CD14-positive monocyte (primary cell): ENCODE measurements at regions not wholly inside any gene's neighbourhood (a gene's known extent, or its start where the extent isn't known, plus 50 kb on each side); places are given as distances from the start of the nearest gene placed in this dataset.
A peak's percentile ranks its signal among the peaks of the same experiment; 100 is the strongest.

Experiments
- DNase-seq, 3 donors: peaks; one replicate each; pipeline ENCODE4 v3.0.0-alpha.2; 2011 to 2022
- H2AFZ ChIP-seq: 2 replicates; pipeline ENCODE4 v1.6.0; 2012; ENCODE audit warnings: mild to moderate bottlenecking, low read depth, low read length, inconsistent platforms; ENCODE audit not compliant: insufficient read depth, poor library complexity, severe bottlenecking
- H3K27ac ChIP-seq, 2 donors: 1 replicate in 1 of 2; 2 replicates in 1 of 2; pipeline ENCODE4 v1.5.1; 2012 to 2013; ENCODE audit warnings: low read length in 2 of 2, control low read depth in 1 of 2, inconsistent platforms in 1 of 2, low read depth in 1 of 2, mild to moderate bottlenecking in 1 of 2
- H3K27me3 ChIP-seq, 2 donors: one replicate each; pipeline versions ENCODE4 v1.6.0 to v1.6.1; 2011 to 2013; ENCODE audit warnings: low read length in 2 of 2; ENCODE audit not compliant: control insufficient read depth in 2 of 2, insufficient read depth in 2 of 2
- H3K36me3 ChIP-seq, 2 donors: replicated peaks in 1 of 2; 1 replicate in 1 of 2; 2 replicates in 1 of 2; pipeline versions ENCODE4 v1.5.1 to v1.6.1; 2012 to 2013; ENCODE audit warnings: low read length in 2 of 2, control low read depth in 1 of 2, inconsistent platforms in 1 of 2, mild to moderate bottlenecking in 1 of 2; ENCODE audit not compliant: insufficient read depth in 2 of 2, control insufficient read depth in 1 of 2
- H3K4me1 ChIP-seq, 2 donors: 1 replicate in 1 of 2; 2 replicates in 1 of 2; pipeline versions ENCODE4 v1.5.1 to v1.6.1; 2012 to 2013; ENCODE audit warnings: low read length in 2 of 2, control low read depth in 1 of 2, inconsistent platforms in 1 of 2, mild to moderate bottlenecking in 1 of 2, moderate library complexity in 1 of 2; ENCODE audit not compliant: insufficient read depth in 2 of 2, control insufficient read depth in 1 of 2
- H3K4me2 ChIP-seq: replicated peaks from 2 replicates; pipeline ENCODE3; 2012; ENCODE audit warnings: low read length, moderate library complexity, mild to moderate bottlenecking; ENCODE audit not compliant: poor library complexity, severe bottlenecking; ENCODE audit errors: extremely low read depth
- H3K4me3 ChIP-seq, 3 experiments: fragments of 200-600 bp in 1 of 3; sonication (generic) in 1 of 3; replicated peaks in 1 of 3; 1 replicate in 2 of 3; 2 replicates in 1 of 3; pipeline ENCODE4 v1.5.1; 2011 to 2013; ENCODE audit warnings: low read length in 3 of 3, mild to moderate bottlenecking in 3 of 3, control low read depth in 2 of 3, low read depth in 2 of 3, inconsistent platforms in 1 of 3, moderate library complexity in 1 of 3
- H3K79me2 ChIP-seq: 2 replicates; pipeline ENCODE4 v1.6.0; 2012; ENCODE audit warnings: mild to moderate bottlenecking, control low read depth, inconsistent platforms, low read length, moderate library complexity; ENCODE audit not compliant: insufficient read depth
- H3K9ac ChIP-seq: 2 replicates; pipeline ENCODE4 v1.6.0; 2017; ENCODE audit warnings: low read length, mild to moderate bottlenecking; ENCODE audit not compliant: insufficient read depth, poor library complexity, severe bottlenecking
- H3K9me3 ChIP-seq, 2 donors: replicated peaks in 1 of 2; 1 replicate in 1 of 2; 2 replicates in 1 of 2; pipeline versions ENCODE4 v1.5.1 to v1.6.1; 2012 to 2013; ENCODE audit warnings: low read length in 2 of 2, control low read depth in 1 of 2; ENCODE audit not compliant: control insufficient read depth in 1 of 2, insufficient read depth in 1 of 2
- H4K20me1 ChIP-seq: 2 replicates; pipeline ENCODE4 v1.6.0; 2012; ENCODE audit warnings: mild to moderate bottlenecking, low read length, control low read depth, moderate library complexity; ENCODE audit not compliant: insufficient read depth
- H3K27ac Mint-ChIP-seq, 7 donors: one replicate each; pipeline ENCODE4 v1.8.0; 2020; ENCODE audit warnings: mild to moderate bottlenecking in 7 of 7, mixed read lengths in 7 of 7, moderate library complexity in 6 of 7, inconsistent platforms in 2 of 7
- H3K27me3 Mint-ChIP-seq, 3 donors: one replicate each; pipeline ENCODE4 v1.8.0; 2021 to 2022; ENCODE audit warnings: low read depth in 3 of 3, mild to moderate bottlenecking in 3 of 3, mixed read lengths in 3 of 3, moderate library complexity in 3 of 3, inconsistent platforms in 1 of 3
- H3K36me3 Mint-ChIP-seq, 2 donors: one replicate each; pipeline ENCODE4 v1.8.0; 2020; ENCODE audit warnings: mixed read lengths in 2 of 2, inconsistent platforms in 1 of 2, mild to moderate bottlenecking in 1 of 2
- H3K4me1 Mint-ChIP-seq: one replicate; pipeline ENCODE4 v1.8.0; 2020; ENCODE audit warnings: mild to moderate bottlenecking, mixed read lengths
- H3K4me3 Mint-ChIP-seq, 2 donors: one replicate each; pipeline ENCODE4 v1.8.0; 2020; ENCODE audit warnings: mild to moderate bottlenecking in 2 of 2, mixed read lengths in 2 of 2, moderate library complexity in 1 of 2
- H3K9me3 Mint-ChIP-seq, 7 donors: one replicate each; pipeline ENCODE4 v1.8.0; 2020 to 2022; ENCODE audit warnings: mixed read lengths in 7 of 7, mild to moderate bottlenecking in 6 of 7, moderate library complexity in 6 of 7, inconsistent platforms in 2 of 7
- WGBS: methylation state at CpG from one replicate; pipeline ENCODE4 v1.1.5; 2013; ENCODE audit warnings: missing lambda C conversion rate; ENCODE audit not compliant: insufficient coverage; 5-methylcytosine and 5-hydroxymethylcytosine counted together
- intact Hi-C, 2 donors: fragments of 100-400 bp; cut with micrococcal nuclease; formaldehyde crosslinking; loops; one replicate each; pipeline versions ENCODE4 v1.15.0 to v1.15.1; 2023
- TF ChIP-seq, protein P1 (sequence below): fragments of 200-600 bp; IDR thresholded peaks from one replicate; pipeline ENCODE4 v1.8.0; 2022; ENCODE audit warnings: antibody characterized with exemption, mild to moderate bottlenecking

GRCh38 chr13:58085819-58086218 lies 454.3 kb downstream of the PCDH17 start:
- Histone ChIP-seq H3K4me3 (no peak overlapping the region), H2AFZ (no peak overlapping the region), H3K9ac (no peak overlapping the region), H3K36me3 (no peaks in the 10 kb centered on the region), H3K27me3 (peaks cover 6% of the 10 kb centered on the region in 2 donors), H3K4me2 (no peak overlapping the region), H3K4me1 (no peaks in the 10 kb centered on the region), H3K27ac (no peak overlapping the region), H3K79me2 (no peaks in the 10 kb centered on the region), H3K9me3 (no peaks in the 10 kb centered on the region), H4K20me1 (no peaks in the 10 kb centered on the region)
- no peaks in the 10 kb centered on the region for H3K4me1 Mint-ChIP-seq
- H3K27ac Mint-ChIP-seq = peak overlapping the region in 1 of 7 donors; percentile 18
- no CpG with 5 or more reads among the region's 3 CpGs for WGBS
- no peaks in the 10 kb centered on the region for H3K9me3 Mint-ChIP-seq
- intact Hi-C loops = no loop called here
- H3K4me3 Mint-ChIP-seq = peak overlapping the region in 1 of 2 donors; percentile 48
- no peaks in the 10 kb centered on the region for H3K36me3 Mint-ChIP-seq
- peaks cover 3 to 5% (median 5%) of the 10 kb centered on the region in 3 donors for H3K27me3 Mint-ChIP-seq
- TF ChIP-seq, protein P1, sequence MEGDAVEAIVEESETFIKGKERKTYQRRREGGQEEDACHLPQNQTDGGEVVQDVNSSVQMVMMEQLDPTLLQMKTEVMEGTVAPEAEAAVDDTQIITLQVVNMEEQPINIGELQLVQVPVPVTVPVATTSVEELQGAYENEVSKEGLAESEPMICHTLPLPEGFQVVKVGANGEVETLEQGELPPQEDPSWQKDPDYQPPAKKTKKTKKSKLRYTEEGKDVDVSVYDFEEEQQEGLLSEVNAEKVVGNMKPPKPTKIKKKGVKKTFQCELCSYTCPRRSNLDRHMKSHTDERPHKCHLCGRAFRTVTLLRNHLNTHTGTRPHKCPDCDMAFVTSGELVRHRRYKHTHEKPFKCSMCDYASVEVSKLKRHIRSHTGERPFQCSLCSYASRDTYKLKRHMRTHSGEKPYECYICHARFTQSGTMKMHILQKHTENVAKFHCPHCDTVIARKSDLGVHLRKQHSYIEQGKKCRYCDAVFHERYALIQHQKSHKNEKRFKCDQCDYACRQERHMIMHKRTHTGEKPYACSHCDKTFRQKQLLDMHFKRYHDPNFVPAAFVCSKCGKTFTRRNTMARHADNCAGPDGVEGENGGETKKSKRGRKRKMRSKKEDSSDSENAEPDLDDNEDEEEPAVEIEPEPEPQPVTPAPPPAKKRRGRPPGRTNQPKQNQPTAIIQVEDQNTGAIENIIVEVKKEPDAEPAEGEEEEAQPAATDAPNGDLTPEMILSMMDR = no peak
- DNase-seq = no peak

GRCh38 chr13:58087566-58087965 lies 456.0 kb downstream of the PCDH17 start:
- Mint-ChIP-seq H3K36me3 (no peaks in the 10 kb centered on the region), H3K4me3 (no peak overlapping the region), H3K27me3 (peaks cover 3 to 5% (median 5%) of the 10 kb centered on the region in 3 donors), H3K4me1 (no peaks in the 10 kb centered on the region), H3K27ac (no peak overlapping the region), H3K9me3 (no peaks in the 10 kb centered on the region)
- TF ChIP-seq, protein P1 = no peak
- intact Hi-C loops = no loop called here
- Histone ChIP-seq H3K9ac (no peak overlapping the region), H3K4me3 (no peak overlapping the region), H3K4me1 (no peaks in the 10 kb centered on the region), H3K9me3 (no peaks in the 10 kb centered on the region), H4K20me1 (no peaks in the 10 kb centered on the region), H3K27me3 (peaks cover 6% of the 10 kb centered on the region in 2 donors), H3K79me2 (no peaks in the 10 kb centered on the region), H3K27ac (no peak overlapping the region), H2AFZ (no peak overlapping the region), H3K4me2 (no peak overlapping the region), H3K36me3 (no peaks in the 10 kb centered on the region)
- no peak for DNase-seq
